ENCODE measurements at regions not wholly inside any gene's neighbourhood (a gene's known extent, or its start where the extent isn't known, plus 50 kb on each side); places are given as distances from the start of the nearest gene placed in this dataset.
"Not testable (repeated sequence)": the region's sequence is repeated elsewhere in the genome, so short reads cannot be mapped to it uniquely, and the experiment has no call there.

GRCh38 chr21:5231261-5231660 lies 5290.1 kb upstream of the TPTE start:
- not testable (repeated sequence) for H3K27ac Mint-ChIP-seq; H3K4me3 ChIP-seq (ENCODE audit: low read depth, low read length); H3K27me3 Mint-ChIP-seq; H3K36me3 Mint-ChIP-seq; H3K27me3 ChIP-seq (ENCODE audit: control insufficient read depth, insufficient read depth, low read length); ATAC-seq (ENCODE audit: low read depth in 2 of 2); DNase-seq; H3K4me1 Mint-ChIP-seq; H3K4me3 Mint-ChIP-seq; H3K36me3 ChIP-seq (ENCODE audit: control insufficient read depth, insufficient read depth, low read length); H3K27ac ChIP-seq (ENCODE audit: insufficient read depth, low read length, poor library complexity, severe bottlenecking); H3K4me1 ChIP-seq (ENCODE audit: control insufficient read depth, insufficient read depth, low read length, poor library complexity, severe bottlenecking)
- H3K9me3 Mint-ChIP-seq = peaks cover 12 to 60% (median 43%) of the 10 kb centered on the region in 7 donors
- H3K9me3 ChIP-seq (ENCODE audit: control insufficient read depth in 2 of 2, low read length in 2 of 2) = peaks cover 12 to 32% of the 10 kb centered on the region in 2 experiments

- not testable (repeated sequence) for H3K27me3 Mint-ChIP-seq; H3K4me1 Mint-ChIP-seq; H3K27ac Mint-ChIP-seq; H3K4me1 ChIP-seq (ENCODE audit: control insufficient read depth, insufficient read depth, low read length, poor library complexity, severe bottlenecking); H3K27me3 ChIP-seq (ENCODE audit: control insufficient read depth, insufficient read depth, low read length); DNase-seq; H3K36me3 Mint-ChIP-seq; H3K4me3 Mint-ChIP-seq; H3K4me3 ChIP-seq (ENCODE audit: low read depth, low read length); ATAC-seq (ENCODE audit: low read depth in 2 of 2); H3K36me3 ChIP-seq (ENCODE audit: control insufficient read depth, insufficient read depth, low read length); H3K27ac ChIP-seq (ENCODE audit: insufficient read depth, low read length, poor library complexity, severe bottlenecking)
- H3K9me3 ChIP-seq (ENCODE audit: control insufficient read depth in 2 of 2, low read length in 2 of 2) = peaks cover 12 to 39% of the 10 kb centered on the region in 2 experiments
- H3K9me3 Mint-ChIP-seq = peaks cover 10 to 61% (median 41%) of the 10 kb centered on the region in 7 donors
These were observed 5289.0 kb upstream of the TPTE start for GRCh38 chr21:5232176-5232958.

GRCh38 chr21:5235761-5236160 lies 5285.6 kb upstream of the TPTE start:
- DNase-seq; ATAC-seq (ENCODE audit: low read depth in 2 of 2); H3K4me3 ChIP-seq (ENCODE audit: low read depth, low read length); H3K4me1 ChIP-seq (ENCODE audit: control insufficient read depth, insufficient read depth, low read length, poor library complexity, severe bottlenecking); H3K4me1 Mint-ChIP-seq; H3K27ac ChIP-seq (ENCODE audit: insufficient read depth, low read length, poor library complexity, severe bottlenecking); H3K27ac Mint-ChIP-seq; H3K27me3 Mint-ChIP-seq; H3K36me3 ChIP-seq (ENCODE audit: control insufficient read depth, insufficient read depth, low read length); H3K27me3 ChIP-seq (ENCODE audit: control insufficient read depth, insufficient read depth, low read length); H3K36me3 Mint-ChIP-seq; H3K4me3 Mint-ChIP-seq: not testable (repeated sequence)
- peaks cover 6 to 33% of the 10 kb centered on the region in 2 experiments for H3K9me3 ChIP-seq (ENCODE audit: control insufficient read depth in 2 of 2, low read length in 2 of 2)
- peaks cover 10 to 53% (median 34%) of the 10 kb centered on the region in 7 donors for H3K9me3 Mint-ChIP-seq

GRCh38 chr21:5236846-5237675 lies 5284.3 kb upstream of the TPTE start:
- not testable (repeated sequence) for H3K27ac ChIP-seq (ENCODE audit: insufficient read depth, low read length, poor library complexity, severe bottlenecking); H3K4me1 ChIP-seq (ENCODE audit: control insufficient read depth, insufficient read depth, low read length, poor library complexity, severe bottlenecking); H3K4me3 ChIP-seq (ENCODE audit: low read depth, low read length); H3K4me1 Mint-ChIP-seq; ATAC-seq (ENCODE audit: low read depth in 2 of 2); H3K27me3 Mint-ChIP-seq; DNase-seq; H3K4me3 Mint-ChIP-seq; H3K27ac Mint-ChIP-seq; H3K36me3 Mint-ChIP-seq; H3K36me3 ChIP-seq (ENCODE audit: control insufficient read depth, insufficient read depth, low read length); H3K27me3 ChIP-seq (ENCODE audit: control insufficient read depth, insufficient read depth, low read length)
- H3K9me3 ChIP-seq (ENCODE audit: control insufficient read depth in 2 of 2, low read length in 2 of 2) = peaks cover 4 to 28% of the 10 kb centered on the region in 2 experiments
- H3K9me3 Mint-ChIP-seq = peaks cover 11 to 54% (median 32%) of the 10 kb centered on the region in 7 donors

GRCh38 chr21:5240521-5240920 lies 5280.9 kb upstream of the TPTE start:
- H3K9me3 Mint-ChIP-seq = peaks cover 10 to 53% (median 20%) of the 10 kb centered on the region in 7 donors
- H3K4me1 Mint-ChIP-seq; H3K27me3 Mint-ChIP-seq; H3K4me3 ChIP-seq (ENCODE audit: low read depth, low read length); DNase-seq; H3K27me3 ChIP-seq (ENCODE audit: control insufficient read depth, insufficient read depth, low read length); H3K4me1 ChIP-seq (ENCODE audit: control insufficient read depth, insufficient read depth, low read length, poor library complexity, severe bottlenecking); H3K27ac ChIP-seq (ENCODE audit: insufficient read depth, low read length, poor library complexity, severe bottlenecking); ATAC-seq (ENCODE audit: low read depth in 2 of 2); H3K36me3 ChIP-seq (ENCODE audit: control insufficient read depth, insufficient read depth, low read length); H3K4me3 Mint-ChIP-seq; H3K36me3 Mint-ChIP-seq; H3K27ac Mint-ChIP-seq: not testable (repeated sequence)
- peaks cover 3 to 22% of the 10 kb centered on the region in 2 experiments for H3K9me3 ChIP-seq (ENCODE audit: control insufficient read depth in 2 of 2, low read length in 2 of 2)

GRCh38 chr21:5242732-5243131 lies 5278.7 kb upstream of the TPTE start:
- H3K27ac Mint-ChIP-seq; DNase-seq; H3K4me3 ChIP-seq (ENCODE audit: low read depth, low read length); H3K27ac ChIP-seq (ENCODE audit: insufficient read depth, low read length, poor library complexity, severe bottlenecking); H3K4me1 ChIP-seq (ENCODE audit: control insufficient read depth, insufficient read depth, low read length, poor library complexity, severe bottlenecking); H3K36me3 Mint-ChIP-seq; H3K27me3 Mint-ChIP-seq; ATAC-seq (ENCODE audit: low read depth in 2 of 2); H3K4me3 Mint-ChIP-seq; H3K4me1 Mint-ChIP-seq; H3K27me3 ChIP-seq (ENCODE audit: control insufficient read depth, insufficient read depth, low read length); H3K36me3 ChIP-seq (ENCODE audit: control insufficient read depth, insufficient read depth, low read length): not testable (repeated sequence)
- peaks cover 14 to 56% (median 26%) of the 10 kb centered on the region in 7 donors for H3K9me3 Mint-ChIP-seq
- peaks cover 8 to 10% of the 10 kb centered on the region in 2 experiments for H3K9me3 ChIP-seq (ENCODE audit: control insufficient read depth in 2 of 2, low read length in 2 of 2)

GRCh38 chr21:5243257-5243656 lies 5278.1 kb upstream of the TPTE start:
- not testable (repeated sequence) for H3K9me3 ChIP-seq (ENCODE audit: control insufficient read depth in 2 of 2, low read length in 2 of 2); H3K36me3 Mint-ChIP-seq; DNase-seq; H3K27me3 Mint-ChIP-seq; H3K36me3 ChIP-seq (ENCODE audit: control insufficient read depth, insufficient read depth, low read length); H3K27ac Mint-ChIP-seq; H3K27ac ChIP-seq (ENCODE audit: insufficient read depth, low read length, poor library complexity, severe bottlenecking); H3K27me3 ChIP-seq (ENCODE audit: control insufficient read depth, insufficient read depth, low read length); H3K4me1 ChIP-seq (ENCODE audit: control insufficient read depth, insufficient read depth, low read length, poor library complexity, severe bottlenecking); ATAC-seq (ENCODE audit: low read depth in 2 of 2); H3K4me3 ChIP-seq (ENCODE audit: low read depth, low read length); H3K4me1 Mint-ChIP-seq; H3K4me3 Mint-ChIP-seq
- peaks cover 14 to 56% (median 26%) of the 10 kb centered on the region in 7 donors for H3K9me3 Mint-ChIP-seq

All from CD4-positive, CD25-positive, alpha-beta regulatory T cell (primary cell).